HepG2 (cell line): ENCODE measurements at regions not wholly inside any gene's neighbourhood (a gene's known extent, or its start where the extent isn't known, plus 50 kb on each side); places are given as distances from the start of the nearest gene placed in this dataset.

ENCODE experiments used
- CEBPZ ChIP-seq: IDR thresholded peaks from 2 replicates; pipeline ENCODE4 v1.6.1; 2012; ENCODE audit warnings: low read length, improper control_type of control experiment
- NCOA1 ChIP-seq: sonication (generic); formaldehyde crosslinking; IDR thresholded peaks from 2 replicates; pipeline ENCODE4 v1.9.0; 2021; ENCODE audit warnings: missing genetic modification reagents
- POLR2AphosphoS5 ChIP-seq: IDR thresholded peaks from 2 replicates; pipeline ENCODE4 v1.6.1; 2012; ENCODE audit warnings: low read depth, low read length
- ZBTB20 ChIP-seq: sonication (generic); formaldehyde crosslinking; IDR thresholded peaks from 2 replicates; pipeline ENCODE4 v1.8.1; 2023; ENCODE audit warnings: missing genetic modification reagents, low read depth, mild to moderate bottlenecking, borderline replicate concordance
- ZFP62 ChIP-seq: sonication (generic); formaldehyde crosslinking; IDR thresholded peaks from 2 replicates; pipeline ENCODE4 v1.4.0; 2020; ENCODE audit warnings: missing genetic modification reagents
- ZNF234 ChIP-seq: sonication (generic); formaldehyde crosslinking; conservative IDR thresholded peaks from 2 replicates; pipeline ENCODE4 v1.5.1; 2020; ENCODE audit warnings: mild to moderate bottlenecking, missing genetic modification reagents
- ZNF563 ChIP-seq: sonication (generic); formaldehyde crosslinking; IDR thresholded peaks from 2 replicates; pipeline ENCODE4 v1.8.0; 2022; ENCODE audit warnings: mild to moderate bottlenecking, moderate library complexity, missing genetic modification reagents
- ZNF629 ChIP-seq: sonication (generic); formaldehyde crosslinking; conservative IDR thresholded peaks from 2 replicates; pipeline ENCODE4 v1.5.0; 2020; ENCODE audit warnings: missing genetic modification reagents
- TF ChIP-seq, protein P1 (sequence below): sonication (generic); formaldehyde crosslinking; IDR thresholded peaks from 2 replicates; pipeline ENCODE4 v1.4.0; 2020; ENCODE audit warnings: missing genetic modification reagents

DNA sequence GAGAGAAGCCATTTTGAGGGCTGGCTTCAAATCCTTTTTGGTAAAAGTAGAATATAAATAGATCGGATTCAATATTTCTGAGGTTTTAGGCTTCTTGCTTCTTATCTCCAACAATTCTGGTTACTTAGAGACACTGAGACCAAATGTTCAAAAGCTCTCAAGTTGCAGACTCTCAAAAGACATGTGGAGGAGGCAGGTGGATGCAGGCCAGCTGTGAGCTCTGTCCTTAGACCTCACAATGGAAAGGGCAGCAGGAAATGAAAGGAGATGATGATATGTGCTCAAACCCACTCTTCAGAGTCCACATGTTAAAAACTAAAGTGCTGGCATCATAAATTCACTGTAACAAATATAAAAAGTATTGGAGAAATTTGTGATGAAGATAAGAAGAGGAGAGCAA is 424.9 kb upstream of the ALCAM start (continued):
- no peak for TF ChIP-seq CEBPZ
- no peak for TF ChIP-seq NCOA1 (CRISPR knock-in tag)
- TF ChIP-seq ZFP62 (CRISPR knock-in tag) = no peak
- no peak for TF ChIP-seq ZBTB20
- TF ChIP-seq, protein P1, sequence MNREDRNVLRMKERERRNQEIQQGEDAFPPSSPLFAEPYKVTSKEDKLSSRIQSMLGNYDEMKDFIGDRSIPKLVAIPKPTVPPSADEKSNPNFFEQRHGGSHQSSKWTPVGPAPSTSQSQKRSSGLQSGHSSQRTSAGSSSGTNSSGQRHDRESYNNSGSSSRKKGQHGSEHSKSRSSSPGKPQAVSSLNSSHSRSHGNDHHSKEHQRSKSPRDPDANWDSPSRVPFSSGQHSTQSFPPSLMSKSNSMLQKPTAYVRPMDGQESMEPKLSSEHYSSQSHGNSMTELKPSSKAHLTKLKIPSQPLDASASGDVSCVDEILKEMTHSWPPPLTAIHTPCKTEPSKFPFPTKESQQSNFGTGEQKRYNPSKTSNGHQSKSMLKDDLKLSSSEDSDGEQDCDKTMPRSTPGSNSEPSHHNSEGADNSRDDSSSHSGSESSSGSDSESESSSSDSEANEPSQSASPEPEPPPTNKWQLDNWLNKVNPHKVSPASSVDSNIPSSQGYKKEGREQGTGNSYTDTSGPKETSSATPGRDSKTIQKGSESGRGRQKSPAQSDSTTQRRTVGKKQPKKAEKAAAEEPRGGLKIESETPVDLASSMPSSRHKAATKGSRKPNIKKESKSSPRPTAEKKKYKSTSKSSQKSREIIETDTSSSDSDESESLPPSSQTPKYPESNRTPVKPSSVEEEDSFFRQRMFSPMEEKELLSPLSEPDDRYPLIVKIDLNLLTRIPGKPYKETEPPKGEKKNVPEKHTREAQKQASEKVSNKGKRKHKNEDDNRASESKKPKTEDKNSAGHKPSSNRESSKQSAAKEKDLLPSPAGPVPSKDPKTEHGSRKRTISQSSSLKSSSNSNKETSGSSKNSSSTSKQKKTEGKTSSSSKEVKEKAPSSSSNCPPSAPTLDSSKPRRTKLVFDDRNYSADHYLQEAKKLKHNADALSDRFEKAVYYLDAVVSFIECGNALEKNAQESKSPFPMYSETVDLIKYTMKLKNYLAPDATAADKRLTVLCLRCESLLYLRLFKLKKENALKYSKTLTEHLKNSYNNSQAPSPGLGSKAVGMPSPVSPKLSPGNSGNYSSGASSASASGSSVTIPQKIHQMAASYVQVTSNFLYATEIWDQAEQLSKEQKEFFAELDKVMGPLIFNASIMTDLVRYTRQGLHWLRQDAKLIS (CRISPR knock-in tag) = no peak
- TF ChIP-seq ZNF234 (CRISPR knock-in tag) = no peak
- no peak for TF ChIP-seq ZNF563 (CRISPR knock-in tag)
- TF ChIP-seq ZNF629 (CRISPR knock-in tag) = no peak
- TF ChIP-seq POLR2AphosphoS5 = no peak
